Glutamatergic neuron (in vitro differentiated cells): ENCODE measurements at regions not wholly inside any gene's neighbourhood (a gene's known extent, or its start where the extent isn't known, plus 50 kb on each side); places are given as distances from the start of the nearest gene placed in this dataset.
"Not testable (repeated sequence)": the region's sequence is repeated elsewhere in the genome, so short reads cannot be mapped to it uniquely, and the experiment has no call there.

Source experiments
- DNase-seq: peaks from one replicate; pipeline ENCODE4 v3.0.0; 2022
- H3K27ac Mint-ChIP-seq: one replicate; pipeline ENCODE4 v1.8.0; 2020; ENCODE audit warnings: mild to moderate bottlenecking, mixed read lengths, inconsistent platforms; ENCODE audit not compliant: unreplicated experiment
- H3K27me3 Mint-ChIP-seq: one replicate; pipeline ENCODE4 v1.8.0; 2020; ENCODE audit warnings: mild to moderate bottlenecking, moderate library complexity, mixed read lengths, inconsistent platforms; ENCODE audit not compliant: unreplicated experiment
- H3K36me3 Mint-ChIP-seq: one replicate; pipeline ENCODE4 v1.8.0; 2020; ENCODE audit warnings: mild to moderate bottlenecking, mixed read lengths, inconsistent platforms; ENCODE audit not compliant: unreplicated experiment
- H3K4me1 Mint-ChIP-seq: one replicate; pipeline ENCODE4 v1.8.0; 2020; ENCODE audit warnings: mild to moderate bottlenecking, low read depth, mixed read lengths, inconsistent platforms; ENCODE audit not compliant: unreplicated experiment
- H3K4me3 Mint-ChIP-seq: one replicate; pipeline ENCODE4 v1.8.0; 2020; ENCODE audit warnings: mild to moderate bottlenecking, mixed read lengths, inconsistent platforms; ENCODE audit not compliant: unreplicated experiment
- H3K9me3 Mint-ChIP-seq: one replicate; pipeline ENCODE4 v1.8.0; 2020; ENCODE audit warnings: mild to moderate bottlenecking, moderate library complexity, mixed read lengths, inconsistent platforms; ENCODE audit not compliant: unreplicated experiment
- TF ChIP-seq, protein P1 (sequence below): fragments of 200-600 bp; sonication (generic); IDR thresholded peaks from one replicate; pipeline ENCODE4 v1.5.0; 2021; ENCODE audit not compliant: partially characterized antibody, unreplicated experiment

DNA sequence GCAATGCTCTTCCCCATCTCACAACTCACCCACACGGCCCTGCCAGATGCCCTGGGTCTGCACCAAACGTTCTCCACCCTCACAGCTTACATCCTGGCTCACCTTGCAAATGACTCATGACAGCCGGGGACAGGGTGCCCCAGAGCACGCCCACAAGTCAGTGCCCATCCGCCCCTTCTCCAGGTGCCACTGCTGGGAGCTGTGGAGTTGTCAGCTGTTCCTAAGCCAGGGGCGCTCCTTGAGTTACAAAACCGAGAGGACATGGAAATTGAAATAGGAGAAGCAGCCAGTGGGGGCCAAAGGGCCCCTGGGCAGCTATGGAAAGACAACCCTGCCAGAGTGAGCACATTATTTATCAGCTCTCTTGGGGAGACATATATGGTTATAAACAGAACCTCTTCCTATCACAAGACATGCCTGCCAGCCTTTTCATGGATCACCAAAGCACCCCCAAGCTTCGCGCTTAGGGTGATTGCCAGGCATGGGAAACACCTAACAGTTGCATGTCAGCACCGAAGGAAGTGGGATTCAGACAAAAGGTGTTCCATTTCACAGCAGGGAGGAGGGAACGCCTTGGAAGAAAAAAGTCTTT, 236.8 kb downstream of the LY86 start:
- Mint-ChIP-seq H3K9me3 (no peaks in the 10 kb centered on the region), H3K27me3 (peaks cover 2% of the 10 kb centered on the region), H3K27ac (no peak overlapping the region), H3K36me3 (no peaks in the 10 kb centered on the region), H3K4me3 (no peak overlapping the region), H3K4me1 (no peaks in the 10 kb centered on the region)
- DNase-seq, result no peak
- TF ChIP-seq, protein P1, sequence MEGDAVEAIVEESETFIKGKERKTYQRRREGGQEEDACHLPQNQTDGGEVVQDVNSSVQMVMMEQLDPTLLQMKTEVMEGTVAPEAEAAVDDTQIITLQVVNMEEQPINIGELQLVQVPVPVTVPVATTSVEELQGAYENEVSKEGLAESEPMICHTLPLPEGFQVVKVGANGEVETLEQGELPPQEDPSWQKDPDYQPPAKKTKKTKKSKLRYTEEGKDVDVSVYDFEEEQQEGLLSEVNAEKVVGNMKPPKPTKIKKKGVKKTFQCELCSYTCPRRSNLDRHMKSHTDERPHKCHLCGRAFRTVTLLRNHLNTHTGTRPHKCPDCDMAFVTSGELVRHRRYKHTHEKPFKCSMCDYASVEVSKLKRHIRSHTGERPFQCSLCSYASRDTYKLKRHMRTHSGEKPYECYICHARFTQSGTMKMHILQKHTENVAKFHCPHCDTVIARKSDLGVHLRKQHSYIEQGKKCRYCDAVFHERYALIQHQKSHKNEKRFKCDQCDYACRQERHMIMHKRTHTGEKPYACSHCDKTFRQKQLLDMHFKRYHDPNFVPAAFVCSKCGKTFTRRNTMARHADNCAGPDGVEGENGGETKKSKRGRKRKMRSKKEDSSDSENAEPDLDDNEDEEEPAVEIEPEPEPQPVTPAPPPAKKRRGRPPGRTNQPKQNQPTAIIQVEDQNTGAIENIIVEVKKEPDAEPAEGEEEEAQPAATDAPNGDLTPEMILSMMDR, result no peak

DNA sequence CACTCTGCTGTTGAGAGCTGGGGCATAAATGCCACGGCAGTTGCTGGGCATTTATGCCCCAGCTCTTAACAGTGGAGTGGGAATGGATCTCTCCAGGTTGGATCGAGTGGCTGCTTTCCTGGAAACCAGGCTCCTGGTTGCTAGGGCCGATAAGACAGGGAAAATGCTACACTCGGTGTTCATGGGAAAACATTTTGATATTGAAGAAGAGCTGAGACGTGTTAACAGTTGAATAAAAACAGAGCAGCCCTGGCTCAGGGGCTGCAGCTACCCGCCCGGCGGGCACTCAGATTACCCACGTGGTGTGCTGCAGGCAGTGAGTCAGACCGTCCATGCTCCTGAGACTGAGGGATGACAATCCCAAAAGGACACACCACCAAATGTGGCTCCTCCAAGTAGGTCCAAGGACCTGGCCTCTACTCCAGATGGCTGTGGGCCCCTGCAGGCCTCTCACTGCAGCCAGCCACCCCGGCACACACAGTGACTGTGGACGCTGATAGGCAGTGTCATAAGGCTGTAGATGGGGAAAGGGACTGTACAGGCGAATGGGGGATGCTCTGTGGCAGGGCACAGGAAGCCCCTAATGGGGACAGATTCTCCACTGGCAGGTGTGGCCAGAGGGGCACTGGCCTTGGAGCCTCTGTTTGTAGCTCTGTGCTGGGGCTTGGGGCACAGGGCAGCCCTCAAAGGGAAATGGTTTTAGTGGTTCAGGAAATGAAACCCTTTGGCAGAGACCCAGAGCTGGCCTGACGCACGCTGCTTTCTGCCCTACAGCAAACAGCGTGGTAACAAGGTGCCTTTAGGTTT, 237.8 kb downstream of the LY86 start:
- TF ChIP-seq, protein P1, result no peak
- no peaks in the 10 kb centered on the region for H3K36me3 Mint-ChIP-seq

DNA sequence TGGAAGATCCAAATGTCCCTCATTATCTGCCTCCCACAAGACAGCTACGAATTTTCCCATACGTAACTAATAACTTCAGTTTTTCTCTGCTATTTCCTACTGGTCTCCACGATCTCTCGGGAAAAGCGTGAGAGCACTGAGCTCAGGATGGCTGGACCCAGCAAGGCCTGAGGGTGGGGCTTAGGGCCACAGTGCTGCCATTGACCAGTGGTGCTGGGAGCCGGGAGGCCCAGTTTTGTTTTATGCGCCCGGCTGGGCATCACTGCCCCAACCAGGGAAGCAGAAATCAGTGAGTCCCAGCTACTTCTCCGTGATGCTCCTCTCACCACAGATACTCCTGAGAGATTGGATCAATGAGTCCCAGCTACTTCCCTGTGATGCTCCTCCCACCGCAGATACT, 238.4 kb downstream of the LY86 start:
- H3K4me1 Mint-ChIP-seq, result no peaks in the 10 kb centered on the region

More for the DNA sequence above, 237.8 kb downstream of the LY86 start:
- H3K4me1 Mint-ChIP-seq, result no peaks in the 10 kb centered on the region
- no peak for DNase-seq
- H3K27me3 Mint-ChIP-seq, result peaks cover 2% of the 10 kb centered on the region
- no peaks in the 10 kb centered on the region for H3K9me3 Mint-ChIP-seq
- H3K27ac Mint-ChIP-seq, result no peak overlapping the region
- no peak overlapping the region for H3K4me3 Mint-ChIP-seq

DNA sequence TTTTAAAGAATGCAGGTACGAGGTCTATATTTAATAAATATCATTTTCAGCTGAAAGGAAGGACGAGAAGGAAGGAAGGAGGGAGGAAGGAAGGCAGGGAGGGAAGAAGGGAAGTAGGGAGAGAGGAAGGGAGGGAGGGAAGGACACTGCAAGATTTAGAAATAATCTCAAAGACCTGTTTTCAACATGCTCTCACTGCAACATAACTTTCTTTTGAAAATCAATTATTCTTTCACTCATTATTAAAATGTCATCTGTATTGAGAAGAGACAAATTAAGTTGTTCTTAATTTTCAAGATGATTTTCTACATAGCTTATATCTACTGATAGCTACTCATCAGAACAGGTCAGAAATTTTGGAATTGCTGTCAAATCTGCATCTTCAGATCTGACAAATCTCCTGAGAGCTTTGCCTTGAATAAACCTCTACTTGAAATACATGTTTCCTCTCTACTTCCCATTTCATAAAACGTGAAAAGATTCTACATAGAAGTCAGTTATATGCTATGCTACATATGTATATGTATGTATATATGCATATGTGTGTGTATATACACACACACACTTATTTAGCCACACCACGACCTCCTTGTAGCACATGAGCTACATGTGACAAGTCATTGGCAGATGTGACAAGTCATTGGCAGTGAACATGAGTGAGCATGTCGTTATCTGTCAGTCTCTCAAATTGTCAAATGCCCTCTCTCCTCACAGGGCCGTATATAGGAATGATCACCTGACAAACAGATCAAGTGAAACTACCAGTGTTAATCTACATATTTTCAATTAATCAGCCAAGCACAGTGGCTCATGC, 241.6 kb downstream of the LY86 start:
- Mint-ChIP-seq H3K36me3 (no peaks in the 10 kb centered on the region), H3K27ac (no peak overlapping the region), H3K9me3 (no peaks in the 10 kb centered on the region), H3K27me3 (peaks cover 2% of the 10 kb centered on the region), H3K4me1 (peaks cover 4% of the 10 kb centered on the region), H3K4me3 (no peak overlapping the region)
- DNase-seq, result no peak
- TF ChIP-seq, protein P1, result no peak

More for the DNA sequence above, 238.4 kb downstream of the LY86 start:
- DNase-seq, result no peak
- H3K27ac Mint-ChIP-seq, result no peak overlapping the region
- no peaks in the 10 kb centered on the region for H3K9me3 Mint-ChIP-seq
- no peaks in the 10 kb centered on the region for H3K36me3 Mint-ChIP-seq
- peaks cover 2% of the 10 kb centered on the region for H3K27me3 Mint-ChIP-seq
- no peak overlapping the region for H3K4me3 Mint-ChIP-seq
- TF ChIP-seq, protein P1, result no peak

DNA sequence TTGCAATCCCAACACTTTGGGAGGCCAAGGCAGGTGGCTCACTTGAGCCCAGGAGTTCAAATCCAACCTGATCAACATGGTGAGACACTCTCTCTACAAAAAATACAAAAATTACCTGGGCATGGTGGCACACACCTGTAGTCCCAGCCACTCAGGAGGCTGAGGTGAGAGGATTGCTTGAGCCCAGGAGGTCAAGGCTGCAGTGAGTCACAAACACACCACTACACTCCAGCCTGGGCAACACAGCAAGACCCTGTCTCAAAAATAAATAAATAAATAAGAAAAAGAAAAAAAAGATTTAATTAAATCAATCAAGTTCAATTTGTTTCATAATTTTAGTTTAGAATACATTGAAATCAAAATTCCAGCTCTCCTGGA, 242.2 kb downstream of the LY86 start:
- H3K27me3 Mint-ChIP-seq, H3K4me3 Mint-ChIP-seq, H3K27ac Mint-ChIP-seq, H3K4me1 Mint-ChIP-seq, H3K9me3 Mint-ChIP-seq, H3K36me3 Mint-ChIP-seq, DNase-seq: not testable (repeated sequence)
